Skeletal muscle satellite cell (primary cell): ENCODE measurements at regions not wholly inside any gene's neighbourhood (a gene's known extent, or its start where the extent isn't known, plus 50 kb on each side); places are given as distances from the start of the nearest gene placed in this dataset.

ENCODE experiments used
- H3K27me3 ChIP-seq: 2 replicates; pipeline ENCODE4 v1.7.0; 2013; ENCODE audit warnings: low read length; ENCODE audit not compliant: control insufficient read depth, insufficient read depth
- H3K36me3 ChIP-seq: 2 replicates; pipeline ENCODE4 v1.7.0; 2013; ENCODE audit warnings: mild to moderate bottlenecking, control low read depth, low read length; ENCODE audit not compliant: insufficient read depth
- H3K4me1 ChIP-seq: 2 replicates; pipeline ENCODE4 v1.7.0; 2013; ENCODE audit warnings: low read length; ENCODE audit not compliant: control insufficient read depth, insufficient read depth
- H3K4me2 ChIP-seq: 2 replicates; pipeline ENCODE4 v1.7.0; 2013; ENCODE audit warnings: mild to moderate bottlenecking, low read length
- H3K4me3 ChIP-seq: 2 replicates; pipeline ENCODE4 v1.7.0; 2013; ENCODE audit warnings: low read length
- H3K9ac ChIP-seq: 2 replicates; pipeline ENCODE4 v1.7.0; 2013; ENCODE audit warnings: mild to moderate bottlenecking, low read depth, low read length, moderate library complexity
- H3K9me3 ChIP-seq: replicated peaks from 2 replicates; pipeline ENCODE4 v1.7.0; 2013; ENCODE audit warnings: mild to moderate bottlenecking, control low read depth, low read length

GRCh38 chr12:28063355-28063880 is 90.9 kb upstream of the PTHLH start:
- Histone ChIP-seq H3K9ac (no peak overlapping the region), H3K4me2 (no peak overlapping the region), H3K4me3 (no peak overlapping the region), H3K9me3 (no peaks in the 10 kb centered on the region), H3K36me3 (no peaks in the 10 kb centered on the region), H3K27me3 (no peaks in the 10 kb centered on the region), H3K4me1 (no peaks in the 10 kb centered on the region)

- H3K36me3 ChIP-seq: no peaks in the 10 kb centered on the region
- H3K27me3 ChIP-seq: no peaks in the 10 kb centered on the region
- no peak overlapping the region for H3K4me2 ChIP-seq
- H3K9ac ChIP-seq: no peak overlapping the region
- no peak overlapping the region for H3K4me3 ChIP-seq
- no peaks in the 10 kb centered on the region for H3K9me3 ChIP-seq
- no peaks in the 10 kb centered on the region for H3K4me1 ChIP-seq
Observed at GRCh38 chr12:28065374-28065773, 92.8 kb upstream of the PTHLH start.

GRCh38 chr12:28065889-28066630 is 93.5 kb upstream of the PTHLH start:
- no peak overlapping the region for H3K9ac ChIP-seq
- H3K4me2 ChIP-seq: no peak overlapping the region
- H3K9me3 ChIP-seq: no peaks in the 10 kb centered on the region
- no peak overlapping the region for H3K4me3 ChIP-seq
- H3K36me3 ChIP-seq: no peaks in the 10 kb centered on the region
- H3K4me1 ChIP-seq: no peaks in the 10 kb centered on the region
- no peaks in the 10 kb centered on the region for H3K27me3 ChIP-seq

- Histone ChIP-seq H3K27me3 (no peaks in the 10 kb centered on the region), H3K9me3 (no peaks in the 10 kb centered on the region), H3K9ac (no peak overlapping the region), H3K36me3 (no peaks in the 10 kb centered on the region), H3K4me3 (no peak overlapping the region), H3K4me2 (no peak overlapping the region), H3K4me1 (no peaks in the 10 kb centered on the region)
Observed at GRCh38 chr12:28066879-28067278, 94.3 kb upstream of the PTHLH start.

- H3K9ac ChIP-seq: no peak overlapping the region
- no peak overlapping the region for H3K4me2 ChIP-seq
- H3K9me3 ChIP-seq: no peaks in the 10 kb centered on the region
- no peaks in the 10 kb centered on the region for H3K27me3 ChIP-seq
- H3K36me3 ChIP-seq: no peaks in the 10 kb centered on the region
- H3K4me1 ChIP-seq: no peaks in the 10 kb centered on the region
- H3K4me3 ChIP-seq: no peak overlapping the region
Observed at GRCh38 chr12:28068467-28068866, 95.9 kb upstream of the PTHLH start.

- no peaks in the 10 kb centered on the region for H3K27me3 ChIP-seq
- H3K36me3 ChIP-seq: no peaks in the 10 kb centered on the region
- no peak overlapping the region for H3K4me3 ChIP-seq
- no peaks in the 10 kb centered on the region for H3K9me3 ChIP-seq
- H3K4me1 ChIP-seq: no peaks in the 10 kb centered on the region
- H3K9ac ChIP-seq: no peak overlapping the region
- H3K4me2 ChIP-seq: no peak overlapping the region
Observed at GRCh38 chr12:28079539-28079938, 107.0 kb upstream of the PTHLH start.

GRCh38 chr12:28082096-28082495 is 108.2 kb upstream of the CCDC91 start:
- H3K36me3 ChIP-seq: no peaks in the 10 kb centered on the region
- H3K9ac ChIP-seq: no peak overlapping the region
- peaks cover 3% of the 10 kb centered on the region for H3K4me1 ChIP-seq
- no peaks in the 10 kb centered on the region for H3K27me3 ChIP-seq
- H3K9me3 ChIP-seq: no peaks in the 10 kb centered on the region
- H3K4me2 ChIP-seq: no peak overlapping the region
- H3K4me3 ChIP-seq: no peak overlapping the region

GRCh38 chr12:28083840-28084678 is 106.2 kb upstream of the CCDC91 start:
- Histone ChIP-seq H3K9me3 (no peaks in the 10 kb centered on the region), H3K27me3 (no peaks in the 10 kb centered on the region), H3K9ac (no peak overlapping the region), H3K4me3 (no peak overlapping the region), H3K4me2 (no peak overlapping the region), H3K36me3 (no peaks in the 10 kb centered on the region), H3K4me1 (peaks cover 10% of the 10 kb centered on the region)

- Histone ChIP-seq H3K4me2 (no peak overlapping the region), H3K27me3 (no peaks in the 10 kb centered on the region), H3K36me3 (no peaks in the 10 kb centered on the region), H3K9ac (no peak overlapping the region), H3K9me3 (no peaks in the 10 kb centered on the region), H3K4me3 (no peak overlapping the region), H3K4me1 (peaks cover 20% of the 10 kb centered on the region)
Observed at GRCh38 chr12:28086521-28087155, 103.6 kb upstream of the CCDC91 start.

GRCh38 chr12:28088566-28089272 is 101.5 kb upstream of the CCDC91 start:
- no peak overlapping the region for H3K9ac ChIP-seq
- peaks cover 20% of the 10 kb centered on the region for H3K4me1 ChIP-seq

GRCh38 chr12:28089338-28089737 is 100.9 kb upstream of the CCDC91 start:
- peaks cover 20% of the 10 kb centered on the region for H3K4me1 ChIP-seq
- no peaks in the 10 kb centered on the region for H3K27me3 ChIP-seq
- no peak overlapping the region for H3K4me3 ChIP-seq
- peak overlapping the region; percentile 56 for H3K4me2 ChIP-seq
- no peaks in the 10 kb centered on the region for H3K36me3 ChIP-seq
- no peaks in the 10 kb centered on the region for H3K9me3 ChIP-seq
- peak overlapping the region; percentile 20 for H3K9ac ChIP-seq

More at GRCh38 chr12:28088566-28089272, 101.5 kb upstream of the CCDC91 start:
- Histone ChIP-seq H3K4me3 (no peak overlapping the region), H3K4me2 (peak overlapping the region; percentile 56), H3K27me3 (no peaks in the 10 kb centered on the region), H3K36me3 (no peaks in the 10 kb centered on the region), H3K9me3 (no peaks in the 10 kb centered on the region)
